Stimulated activated CD8-positive, alpha-beta memory T cell treated with anti-CD3 and anti-CD28 coated beads, Interleukin-12 subunit alpha, Interleukin-12 subunit beta, amount 100 ng/mL, for 4 hours (primary cell): ENCODE measurements at regions not wholly inside any gene's neighbourhood (a gene's known extent, or its start where the extent isn't known, plus 50 kb on each side); places are given as distances from the start of the nearest gene placed in this dataset.

Experiments used
- DNase-seq: peaks from one replicate; pipeline ENCODE4 v3.0.0-alpha.2; 2020; ENCODE audit warnings: low read depth

DNA sequence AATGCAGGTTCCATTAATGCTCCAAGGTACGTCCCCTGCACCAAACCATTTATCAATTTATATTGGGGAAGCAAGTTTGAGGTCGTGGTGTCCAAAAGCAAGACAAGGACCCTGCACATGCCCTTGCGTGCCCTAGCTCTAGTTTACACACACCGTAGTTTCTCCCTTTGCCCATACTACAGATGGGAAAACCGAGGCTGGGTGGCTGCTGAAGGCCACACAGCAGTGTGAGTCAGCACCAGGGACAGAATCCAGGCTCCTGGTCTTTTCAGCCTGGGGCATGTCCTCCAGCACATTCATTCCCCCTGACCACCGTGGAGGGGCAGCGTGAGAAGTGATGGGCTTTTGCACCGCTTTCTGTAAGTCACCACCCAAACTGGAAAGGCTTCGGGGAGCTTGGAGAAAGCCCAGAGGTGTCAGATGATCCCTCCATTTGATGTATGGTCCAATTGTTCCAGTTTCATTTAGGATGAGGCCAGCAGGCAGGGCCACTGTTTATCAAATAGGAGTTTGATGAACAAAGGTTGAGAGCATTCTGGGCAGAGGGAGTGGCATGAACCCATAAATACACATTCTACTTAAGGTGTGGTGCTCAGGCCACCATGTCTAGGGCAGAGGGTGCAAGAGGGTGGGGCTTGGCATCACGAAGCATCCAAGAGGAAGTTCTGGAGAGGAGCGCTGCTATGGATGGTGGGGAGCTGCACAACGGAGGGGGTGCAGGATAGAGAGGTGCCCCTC lies 274.1 kb downstream of the HAUS1 start:
- DNase-seq: no peak

- no peak for DNase-seq
Measured at GRCh38 chr18:46378864-46379207, 274.7 kb downstream of the HAUS1 start.

GRCh38 chr18:46379323-46379950 lies 275.3 kb downstream of the HAUS1 start:
- no peak for DNase-seq

- no peak for DNase-seq
Measured at GRCh38 chr18:46385124-46385523, 271.9 kb downstream of the LOXHD1 start.

DNA sequence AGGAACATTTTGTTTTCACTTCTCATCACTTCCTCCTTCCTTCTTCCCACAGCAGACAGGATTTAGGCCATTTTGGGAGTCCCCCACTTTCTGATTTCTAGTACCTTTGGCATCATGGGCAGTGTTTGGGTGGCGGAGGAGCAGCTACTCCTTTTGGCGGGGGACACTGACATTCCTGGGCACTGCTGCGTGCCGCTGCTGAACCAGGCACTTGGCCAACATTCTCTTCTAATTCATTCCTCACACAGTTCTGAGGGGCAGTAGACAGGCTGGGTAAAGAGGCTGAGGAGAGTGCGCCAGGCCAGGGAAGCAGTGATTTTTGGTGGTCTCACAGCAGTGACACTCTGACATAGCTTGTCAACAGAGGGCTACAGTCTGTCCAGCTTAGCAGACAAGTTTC lies 270.2 kb downstream of the LOXHD1 start:
- DNase-seq: no peak

DNA sequence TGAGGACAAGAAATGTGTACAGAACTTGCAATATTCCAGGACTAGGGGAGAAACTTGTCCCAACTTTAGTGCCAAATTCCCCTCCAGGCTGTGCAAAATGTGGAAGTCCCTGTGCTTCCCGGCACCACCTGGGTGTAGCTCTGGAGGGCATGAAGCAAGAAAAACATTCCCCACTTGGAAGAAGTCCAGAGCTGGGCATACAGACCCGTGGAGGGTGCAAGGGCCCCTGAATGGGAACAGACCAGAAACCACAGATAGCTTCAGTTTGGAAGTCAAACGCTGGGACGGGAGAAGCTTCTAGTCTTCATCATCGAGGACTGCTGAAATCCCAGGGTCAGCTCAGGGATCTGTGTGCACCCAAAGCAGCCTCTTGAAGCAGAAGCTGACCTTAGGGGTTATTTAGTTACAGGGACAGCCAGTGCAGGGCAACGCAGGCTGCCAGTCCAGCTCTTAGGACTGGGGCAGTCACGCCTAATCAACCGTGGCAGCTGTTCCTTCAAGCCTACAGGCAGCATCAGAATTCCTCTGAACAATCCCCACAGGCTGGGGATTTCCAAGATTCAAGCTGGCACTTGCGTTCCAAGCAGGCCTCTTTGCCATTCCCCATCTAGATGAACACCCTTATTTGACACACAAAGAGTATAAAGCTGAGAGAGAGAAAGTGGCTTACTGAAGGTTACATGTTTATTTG lies 269.4 kb downstream of the LOXHD1 start:
- no peak for DNase-seq

GRCh38 chr18:46388286-46388685 lies 268.7 kb downstream of the LOXHD1 start:
- no peak for DNase-seq

DNA sequence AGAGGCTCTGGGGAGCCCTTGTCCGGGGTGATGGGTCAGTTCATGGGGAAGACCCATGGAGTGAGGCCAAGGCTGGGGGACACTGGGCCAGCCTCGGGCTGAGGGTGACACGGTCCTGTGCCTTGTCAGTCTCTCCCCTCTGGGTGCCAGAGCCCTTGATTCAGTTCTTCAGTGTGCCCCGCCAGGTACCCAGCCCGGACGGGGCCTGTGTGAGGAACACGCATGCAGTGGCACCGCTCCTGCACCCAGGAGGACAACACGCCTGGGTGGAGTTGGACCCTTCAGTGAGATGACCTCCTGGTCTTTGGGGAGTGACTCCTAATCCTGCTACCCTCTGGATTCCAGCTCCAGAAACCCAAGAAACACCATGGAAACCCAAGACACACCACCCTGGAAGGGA lies 264.4 kb downstream of the LOXHD1 start:
- DNase-seq: no peak

DNA sequence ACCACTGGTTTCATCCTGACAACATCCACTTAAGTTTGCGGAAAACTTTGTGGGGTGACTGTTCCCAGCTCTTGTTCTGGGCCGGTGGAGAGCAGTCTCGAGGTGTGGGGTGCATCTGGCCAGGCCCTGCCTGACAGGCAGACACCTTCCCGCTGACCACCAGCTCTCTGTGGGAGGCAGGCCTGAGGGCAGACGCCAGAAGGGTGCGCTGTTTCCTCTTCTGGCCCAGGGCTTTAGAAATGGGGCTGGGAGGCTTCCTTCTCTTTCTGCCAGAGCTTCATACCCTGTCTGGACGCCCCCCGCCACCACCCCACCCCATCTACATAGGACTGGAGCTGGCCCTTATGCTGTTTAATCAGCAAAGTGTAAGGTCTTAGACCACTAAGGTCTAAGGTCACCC lies 263.8 kb downstream of the LOXHD1 start:
- DNase-seq: no peak

DNA sequence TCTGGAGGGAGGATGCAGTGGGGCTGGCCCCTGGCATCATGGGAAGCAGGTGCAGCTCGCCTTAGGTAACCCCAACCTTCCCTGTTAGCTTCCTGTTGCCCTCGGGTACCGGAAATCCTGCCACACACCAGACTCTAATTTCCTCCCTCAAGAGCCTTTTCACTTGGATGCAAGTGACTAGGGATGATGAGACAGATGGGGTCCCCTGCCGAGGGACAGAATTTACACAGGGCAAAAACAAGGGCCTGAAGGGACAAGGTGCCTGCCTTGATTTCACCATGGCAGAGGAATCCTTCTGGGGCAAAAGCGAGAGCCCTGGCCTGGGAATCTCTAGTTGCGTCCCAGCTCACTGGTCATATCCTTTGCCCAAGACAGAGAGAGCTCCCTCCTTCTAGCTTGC lies 263.1 kb downstream of the LOXHD1 start:
- DNase-seq: no peak

DNA sequence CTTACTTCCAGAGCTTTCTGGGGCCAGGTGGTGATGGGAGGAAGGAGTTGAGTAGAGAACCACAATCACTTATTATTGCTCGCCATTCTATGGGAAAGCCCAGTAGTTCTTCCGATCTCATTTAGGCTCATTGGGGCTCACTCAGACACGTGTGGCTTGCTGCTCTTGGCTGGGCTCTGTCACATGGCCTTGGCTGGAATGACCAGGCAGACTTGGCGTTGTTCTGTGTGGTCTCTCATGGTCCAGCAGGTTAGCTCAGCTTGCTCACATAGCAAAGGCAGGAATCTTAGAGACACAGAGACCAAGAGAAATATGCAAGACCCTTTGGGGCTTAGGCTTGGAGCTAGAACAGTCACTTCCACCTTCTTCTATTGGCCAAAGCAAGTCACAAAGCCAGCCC lies 261.2 kb downstream of the LOXHD1 start:
- no peak for DNase-seq

DNA sequence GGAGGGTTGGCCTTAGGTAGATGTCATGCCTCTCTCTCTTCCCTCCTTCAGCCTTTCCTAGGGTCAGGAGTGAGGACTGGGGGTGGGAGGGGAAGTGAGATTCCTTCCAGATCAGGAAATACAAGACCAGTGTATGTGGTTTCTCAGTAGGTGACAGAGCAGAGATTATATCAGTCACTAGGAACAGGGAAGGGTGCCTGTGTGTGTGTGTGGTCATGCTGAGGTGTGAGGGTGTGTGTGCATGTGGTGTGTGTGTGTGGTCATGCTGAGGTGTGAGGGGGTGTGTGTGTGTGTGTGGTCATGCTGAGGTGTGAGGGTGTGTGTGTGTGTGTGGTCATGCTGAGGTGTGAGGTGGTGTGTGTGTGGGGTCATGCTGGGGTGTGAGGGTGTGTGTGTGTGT lies 259.8 kb downstream of the LOXHD1 start:
- DNase-seq: no peak

DNA sequence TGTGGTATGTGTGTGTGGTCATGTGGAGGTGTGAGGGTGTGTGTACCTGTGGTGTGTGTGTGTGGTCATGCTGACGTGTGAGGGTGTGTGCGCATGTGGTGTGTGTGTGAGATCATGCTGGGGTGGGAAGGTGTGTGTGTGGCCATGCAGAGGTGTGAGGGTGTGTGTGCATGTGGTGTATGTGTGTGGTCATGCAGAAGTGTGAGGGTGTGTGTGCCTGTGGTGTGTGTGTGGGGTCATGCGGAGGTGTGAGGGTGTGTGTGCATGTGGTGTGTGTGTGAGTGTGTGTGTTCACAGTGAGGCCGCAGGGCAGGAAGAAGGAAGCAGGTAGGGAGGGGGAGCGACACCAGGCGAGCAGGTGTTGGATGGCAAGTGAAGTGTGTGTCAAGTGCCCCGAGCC lies 259.0 kb downstream of the LOXHD1 start:
- DNase-seq: no peak

DNA sequence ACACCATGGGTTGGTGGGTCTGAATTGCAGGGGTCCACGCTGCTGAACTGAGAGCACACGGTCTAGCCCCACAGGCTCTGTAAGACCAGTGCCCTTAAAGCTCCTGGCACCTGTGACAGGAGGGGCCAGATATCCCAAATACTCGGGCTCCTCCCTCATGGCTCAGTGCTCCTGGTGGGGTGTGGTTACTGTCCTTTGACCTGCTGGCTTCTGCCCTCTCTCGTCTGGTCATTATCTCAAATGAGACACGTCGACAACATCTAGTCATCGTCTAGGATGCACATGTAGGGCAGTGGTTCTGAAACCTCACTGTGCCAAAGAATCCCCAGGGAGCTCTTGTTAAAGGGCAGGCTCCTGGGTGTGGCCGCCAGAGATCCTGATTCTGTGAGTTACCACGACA lies 258.4 kb downstream of the LOXHD1 start:
- no peak for DNase-seq

DNA sequence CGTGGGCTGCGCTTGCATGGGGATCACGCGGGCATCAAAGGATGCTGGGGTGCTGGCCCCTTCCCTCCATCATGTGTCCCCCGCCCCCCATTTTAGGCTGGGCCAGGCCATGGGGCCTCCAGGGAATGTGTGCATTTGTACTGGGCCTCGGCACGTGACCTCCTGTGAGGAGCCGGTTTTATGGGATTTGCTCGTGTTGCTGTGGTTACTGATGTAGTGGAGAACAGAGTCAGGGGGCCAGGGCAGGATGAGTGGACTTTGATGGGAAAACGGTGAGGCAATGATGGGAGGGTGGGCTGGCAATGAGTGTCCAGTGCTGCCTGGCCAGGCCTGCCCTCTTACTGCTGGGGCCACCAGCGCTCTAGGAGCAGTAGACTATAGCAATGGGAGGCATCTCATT lies 257.7 kb downstream of the LOXHD1 start:
- no peak for DNase-seq

DNA sequence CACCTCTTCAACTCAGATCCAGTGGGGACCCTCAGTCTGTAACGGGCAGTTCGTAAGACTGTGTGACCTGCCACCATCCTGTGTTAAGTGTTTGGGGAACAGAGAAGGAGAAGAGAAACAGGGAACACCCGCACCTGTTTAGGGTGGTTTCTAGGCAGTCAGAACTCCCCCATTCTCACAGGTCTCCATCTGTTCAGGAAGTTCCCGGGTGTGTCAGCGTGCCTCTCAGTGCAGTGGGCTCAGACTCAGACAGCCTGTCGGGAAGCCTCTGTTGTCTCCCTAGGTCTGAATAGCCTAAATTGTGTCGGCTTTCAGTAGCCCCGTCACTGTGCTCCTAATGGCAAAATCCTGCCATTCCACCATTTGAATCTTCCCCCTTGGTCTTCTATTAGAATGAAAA lies 256.6 kb downstream of the LOXHD1 start:
- DNase-seq: no peak

DNA sequence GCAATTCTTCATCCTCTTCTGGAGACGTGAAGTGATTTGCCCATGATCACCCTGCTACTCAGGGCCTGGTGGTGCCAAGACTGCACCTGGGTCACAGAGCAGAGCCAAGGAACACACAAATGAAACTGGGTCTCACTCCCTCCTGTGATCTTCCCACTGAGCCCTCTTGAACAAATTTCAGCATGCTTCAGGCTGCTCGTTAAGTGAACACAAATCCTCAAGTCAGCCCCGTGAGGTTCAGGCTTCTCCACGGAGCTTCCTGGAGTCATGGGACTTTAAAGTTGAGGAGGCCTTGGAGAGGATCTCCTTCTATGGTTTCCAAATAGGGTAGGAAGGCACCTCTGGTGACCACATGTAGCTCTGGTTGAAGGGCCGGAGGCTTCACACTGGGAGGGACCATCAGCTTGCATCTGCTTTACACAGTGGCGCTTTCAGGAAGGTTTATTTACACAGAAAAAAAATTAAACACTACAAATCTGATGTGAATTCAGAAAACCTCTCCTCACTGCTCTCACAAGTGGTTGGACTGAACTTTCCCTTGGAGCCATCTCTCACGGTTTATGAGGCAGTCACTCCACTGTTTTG lies 255.4 kb downstream of the LOXHD1 start:
- no peak for DNase-seq

GRCh38 chr18:46402396-46402795 lies 254.6 kb downstream of the LOXHD1 start:
- DNase-seq: no peak

DNA sequence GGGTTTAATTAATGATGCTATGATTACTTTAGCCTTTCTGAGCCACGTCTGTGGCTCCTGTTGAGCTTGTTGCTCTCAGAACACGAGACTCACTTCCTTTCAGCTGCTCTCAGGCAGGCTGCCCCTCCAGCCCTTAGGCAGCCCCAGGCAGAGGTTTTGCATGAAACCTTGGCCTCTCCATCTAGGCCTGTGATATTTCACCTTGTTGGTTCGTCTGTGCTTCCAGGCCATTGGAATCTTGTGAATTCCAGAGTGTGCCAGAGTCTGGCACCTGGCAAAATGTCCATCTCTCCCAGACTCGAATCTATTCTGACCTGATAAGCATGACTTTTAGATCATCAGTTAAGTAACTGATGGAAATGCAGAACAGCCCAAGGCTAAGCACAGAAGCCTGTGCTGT lies 254.1 kb downstream of the LOXHD1 start:
- no peak for DNase-seq

DNA sequence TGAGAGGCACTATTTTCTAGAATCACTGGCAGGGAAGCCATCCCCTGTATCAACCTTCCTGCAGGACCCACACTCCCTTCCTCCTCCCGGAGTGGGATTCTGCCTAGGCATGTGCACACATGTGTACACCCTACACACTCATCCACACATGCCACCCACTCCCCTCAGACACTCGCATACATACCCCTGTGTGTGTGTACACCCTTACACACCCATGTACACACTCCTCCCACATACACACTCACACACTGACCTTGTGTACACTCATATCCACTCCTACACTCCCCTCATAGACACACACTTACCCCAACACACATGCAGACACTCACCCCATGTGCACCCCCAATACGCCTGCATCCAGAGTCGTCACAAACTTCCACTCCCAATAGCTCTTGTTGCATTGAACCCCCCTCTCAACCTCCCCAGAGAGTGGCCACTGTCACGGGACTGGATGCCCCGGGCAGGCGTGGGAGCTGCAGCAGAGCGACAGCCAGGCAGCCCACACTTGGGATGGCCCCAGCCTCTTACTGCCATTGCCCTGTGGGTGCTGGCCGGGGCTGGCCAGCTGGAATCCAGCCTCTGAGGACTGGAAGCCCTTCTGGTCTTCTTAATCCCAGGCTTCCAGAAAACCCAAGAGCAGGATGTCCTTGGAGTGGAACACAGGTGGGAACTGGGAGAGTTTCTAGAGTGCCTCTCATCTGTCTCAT lies 251.0 kb downstream of the LOXHD1 start:
- no peak for DNase-seq

DNA sequence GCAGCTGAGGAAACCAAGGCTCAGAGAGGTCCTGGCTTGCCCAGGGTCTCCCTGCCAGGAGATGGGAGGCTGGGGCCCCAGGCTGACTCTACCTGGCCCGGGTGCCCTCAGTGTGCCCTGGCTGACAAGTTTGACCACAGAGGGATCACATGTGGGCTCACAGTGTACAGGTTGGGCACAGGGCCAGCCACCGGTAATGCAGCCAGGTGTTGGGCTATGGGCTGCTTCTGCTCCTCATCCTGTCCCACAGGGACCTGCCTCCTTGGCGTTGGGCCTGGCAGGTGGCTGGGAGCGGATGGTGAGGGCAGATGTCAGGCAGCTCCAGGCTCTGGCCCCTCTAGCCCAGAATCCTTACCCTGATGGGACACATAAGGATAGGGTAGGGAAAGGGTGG lies 250.5 kb downstream of the LOXHD1 start:
- DNase-seq: no peak

DNA sequence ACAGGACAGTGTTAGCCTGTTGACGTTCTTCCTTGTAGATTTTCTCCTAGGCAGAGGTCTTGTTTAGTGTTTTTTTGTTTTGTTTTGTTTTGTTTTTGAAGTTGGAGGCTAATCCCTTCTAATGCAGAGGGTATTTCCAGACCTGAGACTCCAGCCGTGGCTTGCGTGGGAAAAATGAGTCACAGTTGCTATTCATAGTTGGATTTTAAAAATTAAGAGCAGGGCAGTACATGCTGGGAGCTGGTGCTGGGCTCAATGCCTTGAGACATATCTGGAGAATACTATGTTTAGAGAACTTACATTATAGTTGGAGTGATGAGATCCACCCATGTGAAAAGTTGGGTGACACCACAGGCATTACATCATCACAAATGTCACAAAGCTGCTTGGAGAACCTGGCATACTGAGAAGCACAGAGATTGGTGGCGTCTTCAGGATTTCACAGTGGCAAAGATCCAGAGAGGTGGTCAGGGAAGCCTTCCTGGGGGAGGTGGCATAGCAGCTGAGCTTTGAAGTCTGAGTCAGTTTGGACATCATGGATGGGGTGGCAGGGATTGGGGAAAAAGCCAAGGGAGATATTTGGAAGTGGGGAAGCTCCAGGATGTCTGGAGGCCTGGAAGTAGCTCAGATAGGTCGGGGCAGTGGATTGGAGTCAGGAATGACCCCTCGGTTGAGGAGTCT lies 249.4 kb downstream of the LOXHD1 start:
- DNase-seq: no peak
